Midbrain (tissue), 1 donor: ENCODE measurements at regions not wholly inside any gene's neighbourhood (a gene's known extent, or its start where the extent isn't known, plus 50 kb on each side); places are given as distances from the start of the nearest gene placed in this dataset.
"Not testable (repeated sequence)": the region's sequence is repeated elsewhere in the genome, so short reads cannot be mapped to it uniquely, and the experiment has no call there.

Experiments used
- DNase-seq: peaks from one replicate; lab custom pipeline; 2025; lab: John Stamatoyannopoulos, UW

GRCh38 chr6:131492932-131493573, 80.0 kb upstream of the ARG1 start:
- DNase-seq, result no peak

GRCh38 chr6:131504387-131504786, 68.6 kb upstream of the ARG1 start:
- DNase-seq, result not testable (repeated sequence)

DNA sequence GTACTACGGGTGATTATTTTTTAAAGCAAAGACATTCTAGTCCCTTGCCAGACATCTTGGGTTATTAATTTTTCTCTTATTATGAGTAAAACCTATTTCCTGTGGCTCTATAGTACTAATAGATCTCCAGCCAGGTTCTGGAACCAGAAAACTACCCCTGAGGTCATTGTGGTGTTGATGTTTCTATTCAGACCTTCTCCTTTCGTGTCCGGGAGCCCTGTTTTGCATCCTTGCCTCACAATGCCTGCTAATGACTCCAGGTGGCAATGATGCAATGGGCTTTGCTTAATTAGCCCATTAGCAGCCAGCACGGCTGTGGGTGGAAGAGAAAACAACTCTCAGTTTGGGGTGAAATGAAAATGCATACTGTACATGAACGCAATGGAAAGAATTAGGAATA, 62.9 kb upstream of the ARG1 start:
- DNase-seq, result no peak

DNA sequence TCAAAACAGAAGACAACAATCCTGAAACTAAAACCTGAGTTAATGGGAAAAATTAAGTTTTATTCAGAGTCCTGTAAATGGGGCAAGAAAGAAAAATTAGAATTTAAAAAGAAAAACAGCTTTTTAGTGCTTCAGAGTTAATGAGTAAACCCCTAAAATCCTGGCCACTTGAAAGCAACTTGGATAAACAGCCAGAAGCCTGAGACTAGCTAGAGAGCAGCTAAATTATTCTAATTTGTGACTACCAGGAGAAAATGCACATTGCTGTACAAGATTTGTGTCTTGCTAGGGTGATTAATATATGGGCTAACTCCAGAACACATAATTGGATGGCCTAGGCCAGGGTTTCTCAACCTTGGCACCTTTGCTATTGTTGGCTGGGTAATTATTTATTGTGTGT, 62.4 kb upstream of the ARG1 start:
- no peak for DNase-seq

- peak; percentile 17 for DNase-seq
Observed at GRCh38 chr6:131519670-131520436, 53.2 kb upstream of the ARG1 start.
